ENCODE measurements at regions not wholly inside any gene's neighbourhood (a gene's known extent, or its start where the extent isn't known, plus 50 kb on each side); places are given as distances from the start of the nearest gene placed in this dataset.

GRCh38 chr14:34128665-34129064, 177.8 kb upstream of the EGLN3 start:
- no peak for DNase-seq (ENCODE audit: low read depth)

- DNase-seq (ENCODE audit: low read depth), result no peak
These were observed 175.7 kb upstream of the EGLN3 start for GRCh38 chr14:34126586-34126985.

GRCh38 chr14:34124585-34124984, 173.7 kb upstream of the EGLN3 start:
- no peak for DNase-seq (ENCODE audit: low read depth)

GRCh38 chr14:34122650-34123049, 171.8 kb upstream of the EGLN3 start:
- DNase-seq (ENCODE audit: low read depth), result no peak

GRCh38 chr14:34122081-34122480, 171.2 kb upstream of the EGLN3 start:
- DNase-seq (ENCODE audit: low read depth), result no peak

- no peak for DNase-seq (ENCODE audit: low read depth)
These were observed 169.5 kb upstream of the EGLN3 start for GRCh38 chr14:34120185-34120977.

- DNase-seq (ENCODE audit: low read depth), result no peak
These were observed 168.4 kb upstream of the EGLN3 start for GRCh38 chr14:34119107-34119858.

- no peak for DNase-seq (ENCODE audit: low read depth)
These were observed 163.1 kb upstream of the EGLN3 start for GRCh38 chr14:34113991-34114390.

- DNase-seq (ENCODE audit: low read depth), result no peak
These were observed 162.2 kb upstream of the EGLN3 start for GRCh38 chr14:34113005-34113511.

- no peak for DNase-seq (ENCODE audit: low read depth)
These were observed 161.1 kb upstream of the EGLN3 start for GRCh38 chr14:34111953-34112352.

GRCh38 chr14:34111505-34111904, 160.6 kb upstream of the EGLN3 start:
- DNase-seq (ENCODE audit: low read depth), result no peak

- DNase-seq (ENCODE audit: low read depth), result no peak
These were observed 159.7 kb upstream of the EGLN3 start for GRCh38 chr14:34110531-34110930.

GRCh38 chr14:34107441-34107840, 156.6 kb upstream of the EGLN3 start:
- no peak for DNase-seq (ENCODE audit: low read depth)

GRCh38 chr14:34106310-34106709, 155.4 kb upstream of the EGLN3 start:
- no peak for DNase-seq (ENCODE audit: low read depth)

- no peak for DNase-seq (ENCODE audit: low read depth)
These were observed 153.9 kb upstream of the EGLN3 start for GRCh38 chr14:34104489-34105397.

- DNase-seq (ENCODE audit: low read depth), result no peak
These were observed 152.3 kb upstream of the EGLN3 start for GRCh38 chr14:34103176-34103575.

- DNase-seq (ENCODE audit: low read depth), result no peak
These were observed 148.8 kb upstream of the EGLN3 start for GRCh38 chr14:34099635-34100034.

- no peak for DNase-seq (ENCODE audit: low read depth)
These were observed 148.1 kb upstream of the EGLN3 start for GRCh38 chr14:34098985-34099349.

- no peak for DNase-seq (ENCODE audit: low read depth)
These were observed 147.4 kb upstream of the EGLN3 start for GRCh38 chr14:34098045-34098984.

- no peak for DNase-seq (ENCODE audit: low read depth)
These were observed 146.8 kb upstream of the EGLN3 start for GRCh38 chr14:34097644-34098043.

GRCh38 chr14:34094384-34094783, 143.5 kb upstream of the EGLN3 start:
- no peak for DNase-seq (ENCODE audit: low read depth)

All from T-helper 22 cell (primary cell).